Peyer's patch (tissue), 4 donors: ENCODE measurements at regions not wholly inside any gene's neighbourhood (a gene's known extent, or its start where the extent isn't known, plus 50 kb on each side); places are given as distances from the start of the nearest gene placed in this dataset.

Source experiments
- DNase-seq, 3 donors: peaks; one replicate each; pipeline ENCODE4 v3.0.0-alpha.2; 2017 to 2019
- H3K27ac ChIP-seq, 4 donors: fragments of 200-600 bp; sonication (generic); one replicate each; pipeline ENCODE4 v1.5.1; 2016 to 2019
- H3K27me3 ChIP-seq, 2 donors: fragments of 200-600 bp; sonication (generic); one replicate each; pipeline ENCODE4 v1.5.1; 2019
- H3K36me3 ChIP-seq, 3 donors: fragments of 200-600 bp; sonication (generic); one replicate each; pipeline ENCODE4 v1.5.1; 2016 to 2019
- H3K4me1 ChIP-seq, 4 donors: fragments of 200-600 bp; sonication (generic); one replicate each; pipeline ENCODE4 v1.5.1; 2016 to 2019
- H3K4me3 ChIP-seq, 4 donors: fragments of 200-600 bp; sonication (generic); 1 replicate in 3 of 4; 2 replicates in 1 of 4; pipeline ENCODE4 v1.5.1; 2016 to 2019; ENCODE audit warnings: mild to moderate bottlenecking in 1 of 4
- H3K9me3 ChIP-seq, 4 donors: fragments of 200-600 bp; sonication (generic); one replicate each; pipeline ENCODE4 v1.5.1; 2016 to 2019; ENCODE audit warnings: mild to moderate bottlenecking in 1 of 4
- POLR2A ChIP-seq, 2 donors: fragments of 450-650 bp; IDR thresholded peaks; one replicate each; pipeline ENCODE4 v1.5.1; 2017; ENCODE audit warnings: antibody characterized with exemption in 2 of 2, mild to moderate bottlenecking in 2 of 2, moderate library complexity in 2 of 2
- TF ChIP-seq, protein P1 (sequence below), 6 experiments: fragments of 450-650 bp in 4 of 6; fragments of 200-600 bp in 2 of 6; sonication (generic) in 1 of 6; IDR thresholded peaks; one replicate each; pipeline ENCODE4 v1.5.1; 2017 to 2019; ENCODE audit warnings: antibody characterized with exemption in 6 of 6, mild to moderate bottlenecking in 3 of 6, moderate library complexity in 1 of 6

GRCh38 chr11:109898592-109898991 lies 194.6 kb upstream of the ZC3H12C start:
- TF ChIP-seq POLR2A (IDR thresholded peaks at IDR 0.05): no peak
- TF ChIP-seq, protein P1, sequence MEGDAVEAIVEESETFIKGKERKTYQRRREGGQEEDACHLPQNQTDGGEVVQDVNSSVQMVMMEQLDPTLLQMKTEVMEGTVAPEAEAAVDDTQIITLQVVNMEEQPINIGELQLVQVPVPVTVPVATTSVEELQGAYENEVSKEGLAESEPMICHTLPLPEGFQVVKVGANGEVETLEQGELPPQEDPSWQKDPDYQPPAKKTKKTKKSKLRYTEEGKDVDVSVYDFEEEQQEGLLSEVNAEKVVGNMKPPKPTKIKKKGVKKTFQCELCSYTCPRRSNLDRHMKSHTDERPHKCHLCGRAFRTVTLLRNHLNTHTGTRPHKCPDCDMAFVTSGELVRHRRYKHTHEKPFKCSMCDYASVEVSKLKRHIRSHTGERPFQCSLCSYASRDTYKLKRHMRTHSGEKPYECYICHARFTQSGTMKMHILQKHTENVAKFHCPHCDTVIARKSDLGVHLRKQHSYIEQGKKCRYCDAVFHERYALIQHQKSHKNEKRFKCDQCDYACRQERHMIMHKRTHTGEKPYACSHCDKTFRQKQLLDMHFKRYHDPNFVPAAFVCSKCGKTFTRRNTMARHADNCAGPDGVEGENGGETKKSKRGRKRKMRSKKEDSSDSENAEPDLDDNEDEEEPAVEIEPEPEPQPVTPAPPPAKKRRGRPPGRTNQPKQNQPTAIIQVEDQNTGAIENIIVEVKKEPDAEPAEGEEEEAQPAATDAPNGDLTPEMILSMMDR (IDR thresholded peaks at IDR 0.05): no peak
- H3K4me1 ChIP-seq: no peaks in the 10 kb centered on the region
- DNase-seq: no peak
- no peak overlapping the region for H3K4me3 ChIP-seq
- no peak overlapping the region for H3K27ac ChIP-seq
- peaks cover 0 to 6% (median 2%) of the 10 kb centered on the region in 4 donors for H3K9me3 ChIP-seq
- no peaks in the 10 kb centered on the region for H3K36me3 ChIP-seq
- H3K27me3 ChIP-seq: no peaks in the 10 kb centered on the region

GRCh38 chr11:109902764-109903433 lies 190.3 kb upstream of the ZC3H12C start:
- TF ChIP-seq, protein P1 (IDR thresholded peaks at IDR 0.05): no peak
- TF ChIP-seq POLR2A (IDR thresholded peaks at IDR 0.05): no peak
- Histone ChIP-seq H3K27ac (no peak overlapping the region), H3K4me3 (no peak overlapping the region), H3K9me3 (peaks cover 0 to 6% (median 2%) of the 10 kb centered on the region in 4 donors), H3K4me1 (no peaks in the 10 kb centered on the region), H3K36me3 (no peaks in the 10 kb centered on the region), H3K27me3 (no peaks in the 10 kb centered on the region)
- no peak for DNase-seq

GRCh38 chr11:109911488-109911887 lies 181.7 kb upstream of the ZC3H12C start:
- Histone ChIP-seq H3K36me3 (no peaks in the 10 kb centered on the region), H3K27ac (no peak overlapping the region), H3K9me3 (no peaks in the 10 kb centered on the region), H3K27me3 (no peaks in the 10 kb centered on the region), H3K4me1 (no peaks in the 10 kb centered on the region), H3K4me3 (no peak overlapping the region)
- TF ChIP-seq, protein P1 (IDR thresholded peaks at IDR 0.05): no peak
- TF ChIP-seq POLR2A (IDR thresholded peaks at IDR 0.05): no peak
- no peak for DNase-seq

GRCh38 chr11:109914038-109914437 lies 179.2 kb upstream of the ZC3H12C start:
- DNase-seq: no peak
- Histone ChIP-seq H3K9me3 (no peaks in the 10 kb centered on the region), H3K4me1 (no peaks in the 10 kb centered on the region), H3K27ac (no peak overlapping the region), H3K27me3 (no peaks in the 10 kb centered on the region), H3K36me3 (no peaks in the 10 kb centered on the region), H3K4me3 (no peak overlapping the region)
- no peak for TF ChIP-seq POLR2A (IDR thresholded peaks at IDR 0.05)
- TF ChIP-seq, protein P1 (IDR thresholded peaks at IDR 0.05): no peak

GRCh38 chr11:109914809-109915653 lies 178.2 kb upstream of the ZC3H12C start:
- Histone ChIP-seq H3K4me3 (no peak overlapping the region), H3K27ac (no peak overlapping the region), H3K36me3 (no peaks in the 10 kb centered on the region), H3K27me3 (no peaks in the 10 kb centered on the region), H3K9me3 (no peaks in the 10 kb centered on the region), H3K4me1 (no peaks in the 10 kb centered on the region)
- no peak for DNase-seq
- no peak for TF ChIP-seq POLR2A (IDR thresholded peaks at IDR 0.05)
- TF ChIP-seq, protein P1 (IDR thresholded peaks at IDR 0.05): no peak
